Mesothelial cell of epicardium (in vitro differentiated cells): ENCODE measurements at regions not wholly inside any gene's neighbourhood (a gene's known extent, or its start where the extent isn't known, plus 50 kb on each side); places are given as distances from the start of the nearest gene placed in this dataset.

Experiments
- DNase-seq, 2 experiments: peaks; one replicate each; pipeline ENCODE4 v3.0.0; 2021; ENCODE audit warnings: low spot score in 2 of 2; ENCODE audit not compliant: unreplicated experiment in 2 of 2
- H3K27ac Mint-ChIP-seq: 2 replicates; pipeline ENCODE4 v1.8.0; 2021; ENCODE audit warnings: mixed read lengths
- H3K27me3 Mint-ChIP-seq: 2 replicates; pipeline ENCODE4 v1.8.0; 2021; ENCODE audit warnings: low read depth, mixed read lengths
- H3K36me3 Mint-ChIP-seq: 2 replicates; pipeline ENCODE4 v1.8.0; 2021; ENCODE audit warnings: mixed read lengths
- H3K4me1 Mint-ChIP-seq: 2 replicates; pipeline ENCODE4 v1.8.0; 2021; ENCODE audit warnings: mixed read lengths
- H3K4me3 Mint-ChIP-seq: 2 replicates; pipeline ENCODE4 v1.8.0; 2021; ENCODE audit warnings: mild to moderate bottlenecking, moderate library complexity, mixed read lengths
- H3K9me3 Mint-ChIP-seq: 2 replicates; pipeline ENCODE4 v1.8.0; 2021; ENCODE audit warnings: mixed read lengths
- CTCF ChIP-seq: fragments of 200-600 bp; sonication (generic); IDR thresholded peaks from one replicate; pipeline ENCODE4 v1.5.0; 2021; ENCODE audit warnings: antibody characterized with exemption; ENCODE audit not compliant: unreplicated experiment

- no peaks in the 10 kb centered on the region for H3K36me3 Mint-ChIP-seq
- peaks cover 4% of the 10 kb centered on the region for H3K4me1 Mint-ChIP-seq
- no peak overlapping the region for H3K27ac Mint-ChIP-seq
- no peaks in the 10 kb centered on the region for H3K27me3 Mint-ChIP-seq
- H3K4me3 Mint-ChIP-seq: no peak overlapping the region
- no peak for DNase-seq
- no peak for TF ChIP-seq CTCF
- no peaks in the 10 kb centered on the region for H3K9me3 Mint-ChIP-seq
These were observed 88.2 kb upstream of the HAND1 start for GRCh38 chr5:154566146-154566680.

GRCh38 chr5:154565123-154565522 lies 87.1 kb upstream of the HAND1 start:
- TF ChIP-seq CTCF: no peak
- DNase-seq: no peak
- no peak overlapping the region for H3K27ac Mint-ChIP-seq
- no peaks in the 10 kb centered on the region for H3K9me3 Mint-ChIP-seq
- H3K4me3 Mint-ChIP-seq: no peak overlapping the region
- no peaks in the 10 kb centered on the region for H3K27me3 Mint-ChIP-seq
- peaks cover 4% of the 10 kb centered on the region for H3K4me1 Mint-ChIP-seq
- H3K36me3 Mint-ChIP-seq: no peaks in the 10 kb centered on the region

GRCh38 chr5:154562244-154562880 lies 84.3 kb upstream of the HAND1 start:
- Mint-ChIP-seq H3K36me3 (no peaks in the 10 kb centered on the region), H3K9me3 (no peaks in the 10 kb centered on the region), H3K27ac (no peak overlapping the region), H3K27me3 (no peaks in the 10 kb centered on the region), H3K4me3 (no peak overlapping the region), H3K4me1 (no peaks in the 10 kb centered on the region)
- TF ChIP-seq CTCF: no peak
- DNase-seq: no peak

- Mint-ChIP-seq H3K36me3 (no peaks in the 10 kb centered on the region), H3K4me1 (no peaks in the 10 kb centered on the region), H3K4me3 (no peak overlapping the region), H3K27me3 (no peaks in the 10 kb centered on the region), H3K9me3 (peaks cover 13% of the 10 kb centered on the region), H3K27ac (no peak overlapping the region)
- no peak for TF ChIP-seq CTCF
- DNase-seq: no peak
These were observed 81.6 kb upstream of the HAND1 start for GRCh38 chr5:154559398-154560276.

GRCh38 chr5:154557548-154557947 lies 79.5 kb upstream of the HAND1 start:
- H3K9me3 Mint-ChIP-seq: peaks cover 21% of the 10 kb centered on the region
- no peaks in the 10 kb centered on the region for H3K27me3 Mint-ChIP-seq
- no peaks in the 10 kb centered on the region for H3K4me1 Mint-ChIP-seq
- no peak overlapping the region for H3K27ac Mint-ChIP-seq
- no peak overlapping the region for H3K4me3 Mint-ChIP-seq
- DNase-seq: no peak
- no peak for TF ChIP-seq CTCF
- H3K36me3 Mint-ChIP-seq: no peaks in the 10 kb centered on the region
